H1 (cell line): ENCODE measurements at regions not wholly inside any gene's neighbourhood (a gene's known extent, or its start where the extent isn't known, plus 50 kb on each side); places are given as distances from the start of the nearest gene placed in this dataset.

Experiments
- CTCF ChIA-PET: fragments of 300-600 bp; sonication (Branson Sonifier 250); formaldehyde crosslinking; loops from one replicate; lab custom pipeline; 2021; ENCODE audit not compliant: partially characterized antibody; lab: Charles Lee
- POLR2A ChIA-PET: fragments of 300-600 bp; sonication (Branson Sonifier 250); formaldehyde crosslinking; loops from one replicate; lab custom pipeline; 2021; ENCODE audit warnings: inconsistent platforms; ENCODE audit not compliant: partially characterized antibody; lab: Charles Lee
- DNase-seq, 2 experiments: peaks; one replicate each; pipeline versions ENCODE4 v3.0.0 to v3.0.0-alpha.2; 2010 to 2022; ENCODE audit warnings: low spot score in 2 of 2, low read depth in 1 of 2, mixed read lengths in 1 of 2
- FAIRE-seq: peaks from 2 replicates; lab custom pipeline; 2011; peaks lifted over from hg19 to GRCh38; lab: Jason Lieb, UNC
- H2AFZ ChIP-seq: 2 replicates; pipeline ENCODE4 v1.8.1; 2012; ENCODE audit warnings: low read length, inconsistent platforms
- H2AK5ac ChIP-seq: 2 replicates; pipeline ENCODE4 v1.6.1; 2013; ENCODE audit warnings: low read depth, low read length
- H2BK120ac ChIP-seq: replicated peaks from 2 replicates; pipeline ENCODE3; 2013; ENCODE audit warnings: low read depth, low read length, inconsistent platforms
- H2BK12ac ChIP-seq: 2 replicates; pipeline ENCODE4 v1.6.1; 2013; ENCODE audit warnings: low read depth, low read length
- H2BK15ac ChIP-seq: 2 replicates; pipeline ENCODE4 v1.6.1; 2013; ENCODE audit warnings: low read length
- H2BK20ac ChIP-seq: 2 replicates; pipeline ENCODE4 v1.6.1; 2013; ENCODE audit warnings: low read length
- H2BK5ac ChIP-seq: 2 replicates; pipeline ENCODE4 v1.6.1; 2013; ENCODE audit warnings: low read depth, low read length
- H3K14ac ChIP-seq: 2 replicates; pipeline ENCODE4 v1.6.1; 2013; ENCODE audit warnings: inconsistent platforms; ENCODE audit not compliant: insufficient read length
- H3K18ac ChIP-seq: 2 replicates; pipeline ENCODE4 v1.6.1; 2013; ENCODE audit warnings: low read length; ENCODE audit errors: extremely low read depth
- H3K23ac ChIP-seq: 2 replicates; pipeline ENCODE4 v1.6.1; 2013; ENCODE audit warnings: inconsistent platforms; ENCODE audit not compliant: insufficient read length
- H3K23me2 ChIP-seq: 2 replicates; pipeline ENCODE4 v1.6.1; 2013; ENCODE audit warnings: low read depth, low read length
- H3K27ac ChIP-seq: 2 replicates; pipeline ENCODE4 v1.6.1; 2011; ENCODE audit warnings: low read depth, low read length, inconsistent platforms
- H3K27me3 ChIP-seq, 4 experiments: replicated peaks in 1 of 4; 1 replicate in 1 of 4; 2 replicates in 3 of 4; pipeline versions ENCODE4 v1.6.1 to v1.8.1; 2011 to 2013; ENCODE audit warnings: low read length in 3 of 4, mild to moderate bottlenecking in 3 of 4, inconsistent platforms in 2 of 4, mixed read lengths in 2 of 4, moderate library complexity in 1 of 4; ENCODE audit not compliant: control insufficient read depth in 3 of 4, insufficient read depth in 3 of 4; ENCODE audit errors: extremely low read depth in 1 of 4
- H3K36me3 ChIP-seq, 4 experiments: 2 replicates each; pipeline versions ENCODE4 v1.6.1 to v1.8.1; 2011 to 2013; ENCODE audit warnings: mild to moderate bottlenecking in 4 of 4, low read length in 3 of 4, moderate library complexity in 2 of 4, control low read depth in 1 of 4, inconsistent platforms in 1 of 4; ENCODE audit not compliant: insufficient read depth in 4 of 4, control insufficient read depth in 2 of 4
- H3K4ac ChIP-seq: replicated peaks from 2 replicates; pipeline ENCODE3; 2013; ENCODE audit warnings: low read length, low read depth, mixed read lengths, inconsistent platforms; ENCODE audit not compliant: insufficient read length
- H3K4me1 ChIP-seq, 4 experiments: replicated peaks in 1 of 4; 1 replicate in 1 of 4; 2 replicates in 3 of 4; pipeline versions ENCODE4 v1.6.1 to v1.8.1; 2011 to 2013; ENCODE audit warnings: low read length in 3 of 4, inconsistent platforms in 2 of 4, mixed read lengths in 1 of 4; ENCODE audit not compliant: insufficient read depth in 4 of 4, control insufficient read depth in 3 of 4
- H3K4me2 ChIP-seq, 2 experiments: 2 replicates each; pipeline versions ENCODE4 v1.6.1 to v1.8.1; 2011 to 2013; ENCODE audit warnings: low read depth in 2 of 2, low read length in 2 of 2, control low read depth in 1 of 2, inconsistent platforms in 1 of 2, mild to moderate bottlenecking in 1 of 2; ENCODE audit not compliant: insufficient read depth in 1 of 2
- H3K4me3 ChIP-seq, 4 experiments: fragments of 200-600, 300-600 bp in 1 of 4; sonication (generic), shearing (Covaris generic), sonication (Bioruptor Twin) in 1 of 4; 2 replicates each; pipeline versions ENCODE4 v1.5.1 to v1.8.1; 2011 to 2016; ENCODE audit warnings: low read length in 4 of 4, low read depth in 3 of 4, control low read depth in 2 of 4, inconsistent platforms in 2 of 4, mild to moderate bottlenecking in 2 of 4, mixed read lengths in 1 of 4, moderate library complexity in 1 of 4; ENCODE audit not compliant: insufficient read depth in 2 of 4; ENCODE audit errors: extremely low read depth in 1 of 4
- H3K56ac ChIP-seq: replicated peaks from 2 replicates; pipeline ENCODE3; 2013; ENCODE audit warnings: low read depth, mild to moderate bottlenecking, mixed read lengths, low read length, inconsistent platforms; ENCODE audit not compliant: insufficient read length
- H3K79me1 ChIP-seq: 2 replicates; pipeline ENCODE4 v1.6.1; 2013; ENCODE audit warnings: low read depth, low read length, control low read depth
- H3K79me2 ChIP-seq, 2 experiments: 2 replicates each; pipeline versions ENCODE4 v1.6.1 to v1.8.1; 2012 to 2013; ENCODE audit warnings: low read length in 2 of 2, mild to moderate bottlenecking in 2 of 2, inconsistent platforms in 1 of 2; ENCODE audit not compliant: insufficient read depth in 2 of 2, control insufficient read depth in 1 of 2
- H3K9ac ChIP-seq, 4 experiments: replicated peaks in 1 of 4; 1 replicate in 1 of 4; 2 replicates in 3 of 4; pipeline versions ENCODE4 v1.6.1 to v1.8.1; 2011 to 2013; ENCODE audit warnings: low read depth in 3 of 4, low read length in 3 of 4, control low read depth in 2 of 4, mild to moderate bottlenecking in 2 of 4, moderate library complexity in 2 of 4, inconsistent platforms in 1 of 4; ENCODE audit errors: extremely low read depth in 1 of 4
- H3K9me3 ChIP-seq, 2 experiments: 2 replicates each; pipeline versions ENCODE4 v1.6.1 to v1.8.1; 2012 to 2013; ENCODE audit warnings: mild to moderate bottlenecking in 2 of 2, moderate library complexity in 2 of 2, control low read depth in 1 of 2, inconsistent platforms in 1 of 2, low read depth in 1 of 2, low read length in 1 of 2, mixed read lengths in 1 of 2; ENCODE audit not compliant: insufficient read depth in 2 of 2
- H4K20me1 ChIP-seq, 2 experiments: replicated peaks in 1 of 2; 2 replicates each; pipeline versions ENCODE3 to v1.8.1; 2011 to 2013; ENCODE audit warnings: inconsistent platforms in 2 of 2, low read length in 2 of 2, mild to moderate bottlenecking in 1 of 2; ENCODE audit not compliant: insufficient read depth in 2 of 2, control insufficient read depth in 1 of 2
- H4K5ac ChIP-seq: 2 replicates; pipeline ENCODE4 v1.6.1; 2013; ENCODE audit warnings: low read length, low read depth, mixed read lengths, inconsistent platforms; ENCODE audit not compliant: insufficient read length
- H4K8ac ChIP-seq: 2 replicates; pipeline ENCODE4 v1.8.0; 2013; ENCODE audit warnings: mild to moderate bottlenecking, moderate library complexity, low read length, inconsistent platforms; ENCODE audit not compliant: insufficient read depth; ENCODE audit errors: extremely low read depth
- H4K91ac ChIP-seq: replicated peaks from 2 replicates; pipeline ENCODE3; 2013; ENCODE audit warnings: low read length, mixed read lengths, inconsistent platforms; ENCODE audit not compliant: insufficient read length
- BACH1 ChIP-seq: IDR thresholded peaks from 2 replicates; pipeline ENCODE4 v1.6.1; 2012; ENCODE audit warnings: low read length, improper control_type of control experiment
- BRCA1 ChIP-seq: IDR thresholded peaks from 2 replicates; pipeline ENCODE4 v1.6.1; 2012; ENCODE audit warnings: low read depth, low read length, improper control_type of control experiment
- CTCF ChIP-seq, 3 experiments: IDR thresholded peaks; 1 replicate in 2 of 3; 2 replicates in 1 of 3; pipeline versions ENCODE4 v1.5.1 to v1.6.1; 2011; ENCODE audit warnings: low read length in 3 of 3, mild to moderate bottlenecking in 3 of 3, inconsistent platforms in 2 of 3, low read depth in 1 of 3, moderate library complexity in 1 of 3; ENCODE audit not compliant: insufficient read depth in 1 of 3; ENCODE audit errors: control extremely low read depth in 1 of 3
- KDM5A ChIP-seq: fragments of 200-600 bp; IDR thresholded peaks from 2 replicates; pipeline ENCODE4 v1.7.1; 2012; ENCODE audit warnings: mild to moderate bottlenecking, low read length, inconsistent platforms, mixed read lengths
- POU5F1 ChIP-seq: IDR thresholded peaks from 2 replicates; pipeline ENCODE4 v1.6.1; 2011; ENCODE audit warnings: low read depth, mild to moderate bottlenecking, low read length, moderate library complexity
- RAD21 ChIP-seq, 2 experiments: IDR thresholded peaks in 1 of 2; conservative IDR thresholded peaks in 1 of 2; 2 replicates each; pipeline ENCODE4 v1.6.1; 2011; ENCODE audit warnings: low read depth in 2 of 2, low read length in 2 of 2, improper control_type of control experiment in 1 of 2, inconsistent platforms in 1 of 2, mild to moderate bottlenecking in 1 of 2, moderate library complexity in 1 of 2
- RBBP5 ChIP-seq: IDR thresholded peaks from 2 replicates; pipeline ENCODE4 v1.7.1; 2012; ENCODE audit warnings: low read depth, mild to moderate bottlenecking, inconsistent platforms, low read length, moderate library complexity, borderline replicate concordance
- SP4 ChIP-seq: IDR thresholded peaks from 2 replicates; pipeline ENCODE4 v1.6.1; 2012; ENCODE audit warnings: low read length, inconsistent platforms
- TBP ChIP-seq: IDR thresholded peaks from 2 replicates; pipeline ENCODE4 v1.6.1; 2011; ENCODE audit warnings: low read depth, low read length, improper control_type of control experiment
- TCF12 ChIP-seq: IDR thresholded peaks from 2 replicates; pipeline ENCODE4 v1.6.1; 2011; ENCODE audit warnings: low read depth, mild to moderate bottlenecking, low read length
- TEAD4 ChIP-seq: IDR thresholded peaks from 2 replicates; pipeline ENCODE4 v1.6.1; 2012; ENCODE audit warnings: low read depth, low read length, inconsistent platforms, mixed read lengths
- YY1 ChIP-seq: IDR thresholded peaks from 2 replicates; pipeline ENCODE4 v1.6.1; 2011; ENCODE audit warnings: low read depth, mild to moderate bottlenecking, low read length
- WGBS, 2 experiments: shearing (Covaris generic) in 1 of 2; methylation state at CpG; one replicate each; pipeline versions ENCODE4 v1.1.6 to v1.1.7; 2013 to 2015; ENCODE audit warnings: low lambda C conversion rate in 2 of 2, mixed read lengths in 2 of 2, inconsistent platforms in 1 of 2, low coverage in 1 of 2, missing lambda C conversion rate in 1 of 2; ENCODE audit not compliant: insufficient replicate concordance in 2 of 2, insufficient coverage in 1 of 2, insufficient read length in 1 of 2; ENCODE audit errors: extremely low coverage in 1 of 2, missing lambda C conversion rate in 1 of 2; 5-methylcytosine and 5-hydroxymethylcytosine counted together

GRCh38 chr14:86892152-86892956 is 1100.6 kb downstream of the GALC start:
- CTCF ChIA-PET: no interaction called here
- H2AK5ac ChIP-seq: no peak overlapping the region
- H2BK15ac ChIP-seq: no peak overlapping the region
- FAIRE-seq (no peak), DNase-seq (no peak)
- POLR2A ChIA-PET: no interaction called here
- H4K91ac ChIP-seq: no peak overlapping the region
- H2BK12ac ChIP-seq: no peak overlapping the region
- H3K9me3 ChIP-seq: no peaks in the 10 kb centered on the region
- H3K4ac ChIP-seq: no peak overlapping the region
- H3K27me3 ChIP-seq: no peaks in the 10 kb centered on the region
- H3K79me1 ChIP-seq: no peaks in the 10 kb centered on the region
- H2BK5ac ChIP-seq: no peak overlapping the region
- H3K23ac ChIP-seq: no peak overlapping the region
- H3K23me2 ChIP-seq: no peaks in the 10 kb centered on the region
- no peaks in the 10 kb centered on the region for H3K4me1 ChIP-seq
- no peaks in the 10 kb centered on the region for H3K79me2 ChIP-seq
- H3K27ac ChIP-seq: no peak overlapping the region
- H3K4me2 ChIP-seq: no peak overlapping the region
- H4K8ac ChIP-seq: no peak overlapping the region
- H2BK120ac ChIP-seq: no peak overlapping the region
- WGBS, 2 experiments: 90% methylated on average over 2 of the region's 2 CpGs; no CpG with 5 or more reads in 1 of the 2 experiments
- no peak overlapping the region for H2BK20ac ChIP-seq
- no peak overlapping the region for H3K9ac ChIP-seq
- H2AFZ ChIP-seq: no peak overlapping the region
- H3K14ac ChIP-seq: no peak overlapping the region
- no peak overlapping the region for H4K5ac ChIP-seq
- no peaks in the 10 kb centered on the region for H3K36me3 ChIP-seq
- H3K4me3 ChIP-seq: no peak overlapping the region
- no peaks in the 10 kb centered on the region for H4K20me1 ChIP-seq
- H3K18ac ChIP-seq: no peak overlapping the region
- no peak overlapping the region for H3K56ac ChIP-seq
- TF ChIP-seq BACH1 (no peak), SP4 (no peak), TBP (no peak), YY1 (no peak), POU5F1 (no peak), BRCA1 (no peak), TCF12 (no peak), CTCF (IDR thresholded peaks at IDR 0.05; ENCODE audit: control extremely low read depth in 1 of 3, insufficient read depth in 1 of 3, low read depth in 1 of 3, low read length in 3 of 3) (no peak), RAD21 (IDR thresholded peaks at IDR 0.05 in 1 of 2, conservative IDR thresholded peaks at IDR 0.05 in 1 of 2; ENCODE audit: low read depth in 2 of 2, low read length in 2 of 2) (no peak), KDM5A (no peak), RBBP5 (no peak), TEAD4 (no peak)
